ENCODE measurements at regions not wholly inside any gene's neighbourhood (a gene's known extent, or its start where the extent isn't known, plus 50 kb on each side); places are given as distances from the start of the nearest gene placed in this dataset.

DNA sequence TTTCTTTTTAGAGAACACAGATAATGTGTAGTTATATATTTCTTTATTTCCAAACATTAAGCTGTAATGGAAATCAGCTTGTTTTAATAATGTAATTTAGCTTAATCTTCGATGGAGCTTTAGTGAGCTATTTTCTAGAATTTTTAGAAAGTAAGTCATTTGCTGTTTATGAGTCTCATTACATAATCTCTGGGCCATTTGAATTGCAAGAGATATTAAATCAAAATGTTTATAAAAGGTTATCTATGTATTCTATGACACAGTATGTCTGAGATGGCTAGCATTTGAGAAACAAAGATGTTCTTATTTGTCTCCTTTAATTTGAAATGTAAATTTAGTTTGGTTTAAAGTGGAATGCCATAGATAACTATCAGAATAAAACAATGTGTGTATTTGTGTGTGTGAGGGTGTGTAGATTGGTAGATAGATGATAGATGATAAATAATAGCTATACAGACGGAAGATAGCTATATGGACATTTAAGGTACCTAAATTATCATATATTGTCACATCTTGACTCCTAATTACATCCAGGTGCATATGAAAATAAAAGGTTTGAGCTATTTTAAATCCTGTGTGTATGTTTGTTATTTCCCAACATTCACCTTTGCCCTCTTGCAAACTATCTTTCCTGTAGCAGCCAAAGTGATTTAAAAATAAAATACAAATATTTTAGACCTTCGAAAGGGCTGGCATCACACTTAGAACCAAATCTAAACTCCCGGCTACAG is 478.0 kb upstream of the KLF6 start:
- TF ChIP-seq, protein P1, sequence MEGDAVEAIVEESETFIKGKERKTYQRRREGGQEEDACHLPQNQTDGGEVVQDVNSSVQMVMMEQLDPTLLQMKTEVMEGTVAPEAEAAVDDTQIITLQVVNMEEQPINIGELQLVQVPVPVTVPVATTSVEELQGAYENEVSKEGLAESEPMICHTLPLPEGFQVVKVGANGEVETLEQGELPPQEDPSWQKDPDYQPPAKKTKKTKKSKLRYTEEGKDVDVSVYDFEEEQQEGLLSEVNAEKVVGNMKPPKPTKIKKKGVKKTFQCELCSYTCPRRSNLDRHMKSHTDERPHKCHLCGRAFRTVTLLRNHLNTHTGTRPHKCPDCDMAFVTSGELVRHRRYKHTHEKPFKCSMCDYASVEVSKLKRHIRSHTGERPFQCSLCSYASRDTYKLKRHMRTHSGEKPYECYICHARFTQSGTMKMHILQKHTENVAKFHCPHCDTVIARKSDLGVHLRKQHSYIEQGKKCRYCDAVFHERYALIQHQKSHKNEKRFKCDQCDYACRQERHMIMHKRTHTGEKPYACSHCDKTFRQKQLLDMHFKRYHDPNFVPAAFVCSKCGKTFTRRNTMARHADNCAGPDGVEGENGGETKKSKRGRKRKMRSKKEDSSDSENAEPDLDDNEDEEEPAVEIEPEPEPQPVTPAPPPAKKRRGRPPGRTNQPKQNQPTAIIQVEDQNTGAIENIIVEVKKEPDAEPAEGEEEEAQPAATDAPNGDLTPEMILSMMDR (optimal IDR thresholded peaks at IDR 0.05 in 1 of 3, IDR thresholded peaks at IDR 0.05 in 1 of 3, conservative IDR thresholded peaks at IDR 0.05 in 1 of 3; ENCODE audit: extremely low read depth in 1 of 3, insufficient read depth in 2 of 3, low read length in 3 of 3): no peak
- TF ChIP-seq EZH2 (IDR thresholded peaks at IDR 0.05; ENCODE audit: low read length): no peak

Measured in keratinocyte (primary cell).